Activated naive CD4-positive, alpha-beta T cell (primary cell): ENCODE measurements at regions not wholly inside any gene's neighbourhood (a gene's known extent, or its start where the extent isn't known, plus 50 kb on each side); places are given as distances from the start of the nearest gene placed in this dataset.
"Not testable (repeated sequence)": the region's sequence is repeated elsewhere in the genome, so short reads cannot be mapped to it uniquely, and the experiment has no call there.

Experiments
- DNase-seq, 4 experiments: peaks; one replicate each; lab custom pipeline; 2025; lab: John Stamatoyannopoulos, UW

- no peak for DNase-seq
Measured at GRCh38 chr1:82829527-82829926, 1028.8 kb downstream of the ADGRL2 start.

GRCh38 chr1:82823876-82824275, 1023.1 kb downstream of the ADGRL2 start:
- DNase-seq = no peak

DNA sequence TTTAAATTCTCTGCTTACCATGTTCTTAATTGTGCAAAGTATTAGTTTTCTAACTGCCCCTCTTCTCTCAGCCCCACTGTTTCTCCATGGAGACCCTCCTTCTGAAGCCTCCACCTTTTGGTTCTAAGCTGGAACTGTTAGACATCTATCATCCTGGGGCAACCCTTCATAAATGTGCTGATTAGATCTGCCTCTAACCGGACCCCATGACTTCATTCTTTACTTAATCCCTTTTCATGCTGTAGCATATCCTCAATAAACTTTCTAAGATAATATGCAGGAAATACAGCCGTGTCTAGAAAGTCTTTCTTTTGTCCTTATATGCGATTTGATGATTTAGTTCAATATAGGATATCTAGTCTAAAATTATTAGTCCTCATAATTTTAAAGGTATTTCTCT, 1020.1 kb downstream of the ADGRL2 start:
- no peak for DNase-seq

DNA sequence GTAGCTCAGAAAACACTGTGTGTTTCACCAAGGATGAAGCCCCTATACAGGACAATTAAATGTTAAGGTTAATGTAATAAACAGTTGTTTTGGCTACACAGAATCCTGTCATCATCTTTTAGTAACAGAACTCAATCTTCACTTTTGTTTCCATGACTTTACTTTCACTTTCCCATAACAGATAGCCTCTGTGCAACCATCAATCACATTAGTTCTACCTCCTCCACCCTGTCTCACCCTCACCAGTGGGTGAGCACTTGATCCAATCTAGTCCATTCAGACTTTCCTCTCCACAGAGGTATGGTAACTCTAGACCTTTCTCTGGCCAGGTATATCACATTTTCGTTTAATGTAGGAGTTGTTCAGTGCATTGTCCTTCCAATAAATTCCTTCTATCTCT, 1018.5 kb downstream of the ADGRL2 start:
- DNase-seq = no peak

DNA sequence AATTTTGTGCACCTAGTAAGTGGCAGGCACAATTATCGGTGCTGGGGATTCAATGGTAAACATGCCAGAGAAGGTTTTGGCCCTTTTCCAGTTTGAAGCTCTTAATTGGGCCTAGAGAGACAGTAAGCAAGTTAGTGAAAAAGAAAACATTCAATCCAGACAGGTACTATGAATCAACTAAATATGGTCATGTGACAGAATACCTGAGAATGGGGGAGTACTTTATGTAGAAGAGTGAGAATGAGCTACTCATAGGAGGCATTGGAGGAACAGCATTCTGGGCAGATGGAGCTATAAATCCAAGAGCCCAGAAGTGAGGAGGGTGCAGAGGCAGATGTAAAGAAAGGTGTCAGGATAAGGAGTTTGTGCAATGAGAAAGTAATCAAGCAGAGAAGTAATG, 1017.9 kb downstream of the ADGRL2 start:
- DNase-seq = no peak

DNA sequence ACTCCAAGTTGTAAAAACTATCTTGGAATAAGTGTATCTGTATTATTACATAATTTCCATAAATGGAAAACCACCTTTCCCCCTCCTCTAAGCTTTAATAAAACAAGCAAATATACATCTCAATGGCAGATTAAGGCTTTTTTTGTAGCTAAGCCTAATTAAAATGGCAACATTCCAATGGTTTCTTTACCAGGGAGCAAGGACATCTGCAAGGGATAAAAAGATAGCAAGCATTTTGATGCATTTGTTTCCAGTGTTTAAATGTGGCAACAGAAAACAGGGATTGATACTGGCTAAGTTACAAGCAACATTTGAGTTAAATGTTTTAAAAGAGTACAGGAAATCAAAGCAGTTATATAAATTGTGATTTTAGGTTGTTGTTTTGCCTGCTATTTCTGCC, 1012.7 kb downstream of the ADGRL2 start:
- DNase-seq = no peak

DNA sequence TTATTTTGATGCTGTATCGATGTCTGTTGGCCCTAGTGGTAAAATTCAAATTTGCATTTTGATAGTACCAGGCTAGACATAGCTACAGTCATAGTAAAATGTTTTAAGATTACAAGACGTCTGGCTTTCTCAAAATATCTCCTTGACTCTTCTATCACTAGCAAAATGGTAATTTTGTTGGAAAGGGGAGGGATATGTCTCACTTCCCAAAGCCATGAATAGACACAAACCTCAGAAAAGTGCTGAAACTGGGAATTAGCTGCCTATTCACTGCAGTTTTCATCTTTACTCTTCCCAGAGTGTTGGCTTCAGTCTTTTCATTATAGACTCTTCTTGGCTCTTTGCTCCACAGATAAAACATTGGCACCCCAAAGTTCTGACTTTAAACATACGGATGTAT, 1009.9 kb downstream of the ADGRL2 start:
- no peak for DNase-seq

GRCh38 chr1:82807563-82807962, 1006.8 kb downstream of the ADGRL2 start:
- DNase-seq = no peak

DNA sequence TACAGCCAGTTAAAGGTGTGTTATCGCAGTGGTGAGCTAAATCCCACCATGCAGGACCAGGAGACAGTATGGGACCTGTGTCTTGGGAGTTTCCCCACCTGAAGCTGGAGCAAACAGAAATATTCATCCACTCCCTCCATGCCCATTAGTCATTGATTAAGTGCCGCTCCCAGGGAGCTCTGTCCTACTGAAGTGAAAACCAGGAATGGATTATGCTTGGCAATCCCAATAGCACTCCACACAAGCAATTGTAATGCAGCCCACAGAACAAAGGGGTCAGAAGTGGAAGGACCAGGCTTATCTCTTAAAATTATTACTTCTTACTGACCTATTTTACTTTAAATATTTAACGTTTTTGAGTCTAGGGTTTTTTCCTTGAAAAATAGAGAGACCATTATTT, 1005.4 kb downstream of the ADGRL2 start:
- no peak for DNase-seq

DNA sequence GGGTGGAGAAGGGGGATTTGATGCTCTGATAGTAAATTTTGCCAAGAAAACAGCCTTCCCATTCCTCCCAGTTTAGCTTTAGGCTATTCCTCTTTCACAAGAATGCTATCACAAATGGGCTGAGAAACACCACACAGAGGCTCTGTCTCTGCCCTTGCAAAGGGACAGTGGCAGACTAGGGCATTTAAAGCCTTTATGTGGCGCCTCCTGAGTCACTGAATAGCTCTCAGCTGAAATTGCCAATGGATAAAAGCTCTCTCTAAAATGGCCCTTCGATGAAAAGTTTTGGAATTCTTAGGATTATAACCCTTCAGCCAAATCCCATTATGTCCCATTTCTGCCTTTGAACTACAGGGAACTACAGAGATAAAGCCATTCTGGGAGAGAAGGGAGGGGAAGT, 1000.4 kb downstream of the ADGRL2 start:
- no peak for DNase-seq

- no peak for DNase-seq
Measured at GRCh38 chr1:82800721-82801120, 1000.0 kb downstream of the ADGRL2 start.

DNA sequence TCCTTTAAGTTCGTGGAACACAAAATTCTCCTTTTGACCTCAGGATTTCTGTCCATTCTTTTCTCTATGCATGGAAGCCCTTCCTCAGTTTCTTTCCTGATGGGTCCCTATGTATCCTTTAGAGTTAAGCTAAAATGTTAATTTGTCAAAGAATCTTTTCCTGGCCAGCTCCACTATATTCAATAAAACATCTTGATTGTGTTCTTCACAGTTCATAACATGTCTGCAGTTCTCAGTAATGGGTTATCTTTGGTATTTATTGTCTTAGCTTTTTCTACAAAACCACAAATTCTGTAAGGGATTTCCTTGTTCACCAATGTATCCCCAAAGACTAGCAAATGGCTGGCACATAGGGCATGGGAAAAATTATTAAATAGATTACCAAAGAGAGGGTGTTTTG, 998.5 kb downstream of the ADGRL2 start:
- no peak for DNase-seq

DNA sequence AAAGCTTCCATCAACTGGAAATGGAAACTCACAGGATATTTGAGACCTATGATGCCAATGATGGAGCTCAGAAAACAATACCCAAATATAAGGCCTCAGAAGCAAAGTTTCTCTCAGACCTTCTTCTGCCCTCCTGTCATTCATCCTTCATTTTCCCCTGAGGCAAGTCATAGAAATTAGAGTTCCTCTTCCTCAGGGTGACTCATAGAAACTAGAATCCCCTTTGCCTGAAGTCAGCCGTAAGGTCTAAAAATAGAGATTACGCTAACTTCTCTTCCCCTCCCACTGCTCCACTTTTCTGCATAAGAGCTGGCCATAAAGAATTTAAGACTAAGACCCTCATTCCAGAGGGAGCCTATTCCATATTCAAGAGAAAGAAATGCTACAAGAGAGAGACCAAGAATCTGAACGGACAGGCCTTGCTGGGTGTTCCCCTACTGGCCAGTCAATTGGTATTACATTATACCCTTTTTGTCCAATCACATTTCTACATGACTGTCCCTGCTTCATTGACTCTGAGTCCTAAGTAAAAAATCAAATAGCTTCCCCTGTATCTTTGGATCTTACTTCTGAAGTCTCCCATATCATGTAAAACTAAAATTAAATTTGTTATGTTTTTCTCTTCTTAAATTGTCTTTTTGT, 994.9 kb downstream of the ADGRL2 start:
- no peak for DNase-seq

GRCh38 chr1:82792151-82792550, 991.4 kb downstream of the ADGRL2 start:
- no peak for DNase-seq

DNA sequence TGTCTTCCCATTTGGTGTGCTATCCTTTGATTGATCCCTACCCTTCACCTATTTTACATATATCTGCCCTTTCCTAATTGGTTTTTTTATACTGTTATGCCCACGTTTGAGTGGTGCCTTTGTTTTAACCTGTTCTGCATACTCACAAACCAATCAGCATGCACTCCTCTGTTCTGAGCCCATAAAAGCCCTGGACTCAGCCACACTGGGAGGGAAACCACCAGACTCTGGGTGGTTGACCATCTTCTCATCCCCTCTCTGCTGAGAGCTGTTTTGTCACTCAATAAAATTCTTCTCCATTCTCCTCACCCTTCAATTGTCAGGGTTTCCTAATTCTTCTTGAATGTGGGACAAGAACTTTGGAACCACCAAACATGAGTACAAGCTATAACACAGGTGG, 989.8 kb downstream of the ADGRL2 start:
- no peak for DNase-seq

- no peak for DNase-seq
Measured at GRCh38 chr1:82788660-82789059, 987.9 kb downstream of the ADGRL2 start.

- no peak for DNase-seq
Measured at GRCh38 chr1:82788038-82788437, 987.3 kb downstream of the ADGRL2 start.

DNA sequence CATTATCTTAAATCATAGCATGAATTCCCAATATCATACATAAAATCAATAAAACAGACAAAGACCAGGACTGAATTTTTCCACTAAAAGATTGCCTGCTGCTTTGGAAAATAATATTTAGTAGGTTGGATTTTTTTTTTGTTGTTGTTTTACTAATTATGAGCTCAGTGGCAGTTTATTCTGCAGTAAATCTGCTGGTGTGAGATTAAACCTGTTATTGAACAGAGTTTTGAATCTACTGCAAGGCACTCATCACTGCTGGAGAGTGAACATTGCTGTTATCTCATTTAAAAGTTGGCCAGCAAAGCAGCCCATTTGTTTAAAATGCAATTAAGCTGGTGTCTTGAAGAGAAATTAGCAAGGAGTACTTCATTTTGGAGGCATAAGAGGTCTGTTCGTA, 986.1 kb downstream of the ADGRL2 start:
- DNase-seq = no peak

DNA sequence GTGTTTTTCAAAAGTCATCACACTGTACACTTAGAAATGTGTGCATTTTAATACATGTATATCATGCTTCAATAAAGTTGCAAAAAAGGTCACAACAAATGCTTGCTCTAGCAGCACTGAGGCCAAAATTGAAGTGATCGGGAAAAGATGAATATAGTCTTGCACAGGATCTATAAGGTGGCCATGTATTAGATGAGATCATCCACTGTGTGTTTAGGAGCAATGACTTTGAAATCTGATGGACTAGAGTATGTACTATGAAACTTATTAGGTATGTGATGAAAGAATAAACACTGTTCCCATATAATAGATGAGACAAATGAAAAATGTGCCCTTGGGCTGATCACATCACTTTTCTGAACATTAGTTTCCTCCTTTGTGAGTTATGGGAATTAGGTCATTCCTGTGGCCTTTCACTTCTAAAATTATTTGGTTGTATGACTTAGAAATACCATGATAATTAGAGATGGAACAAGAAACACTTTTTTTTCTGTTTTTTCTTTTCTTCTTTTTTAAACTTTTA, 984.6 kb downstream of the ADGRL2 start:
- no peak for DNase-seq

DNA sequence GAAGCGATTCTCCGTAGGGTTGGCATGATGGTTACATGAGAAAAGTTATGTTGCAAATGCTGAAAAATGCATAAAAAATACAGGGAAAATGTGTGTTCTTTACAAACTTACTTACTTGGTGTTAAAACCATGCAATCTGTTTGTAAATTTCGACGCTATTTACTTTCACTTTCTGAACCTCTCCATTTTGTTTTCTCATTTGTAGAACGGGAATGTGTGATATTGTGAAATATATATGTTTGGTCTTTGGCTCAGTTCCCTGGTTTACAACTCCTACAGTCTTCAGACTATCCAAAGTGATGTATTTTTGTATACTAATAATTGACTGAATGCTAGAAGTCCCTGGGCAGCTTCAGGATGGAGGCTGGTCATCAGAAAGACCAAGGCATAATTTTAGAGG, 982.3 kb downstream of the ADGRL2 start:
- DNase-seq = no peak

DNA sequence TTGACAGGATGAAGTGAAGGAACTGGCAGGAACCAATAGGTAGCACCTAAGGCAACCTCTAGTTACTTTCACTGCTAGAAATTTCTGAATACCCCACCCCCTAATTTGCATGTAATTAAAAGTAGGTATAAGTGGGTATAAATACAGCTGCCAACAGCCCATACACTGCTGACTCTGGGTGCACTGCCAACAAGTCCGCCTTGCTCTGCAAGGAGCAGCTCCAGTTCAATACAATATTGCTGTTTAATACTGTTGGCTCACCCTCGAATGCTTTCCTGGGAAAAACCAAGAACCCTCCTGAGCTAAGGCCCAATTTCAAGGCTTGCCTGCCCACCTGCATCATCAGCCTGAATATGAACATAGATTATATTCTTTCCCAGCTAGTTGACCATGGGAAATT, 981.9 kb downstream of the ADGRL2 start:
- no peak for DNase-seq

- no peak for DNase-seq
Measured at GRCh38 chr1:82778612-82779011, 977.9 kb downstream of the ADGRL2 start.

- no peak for DNase-seq
Measured at GRCh38 chr1:82777240-82777639, 976.5 kb downstream of the ADGRL2 start.

DNA sequence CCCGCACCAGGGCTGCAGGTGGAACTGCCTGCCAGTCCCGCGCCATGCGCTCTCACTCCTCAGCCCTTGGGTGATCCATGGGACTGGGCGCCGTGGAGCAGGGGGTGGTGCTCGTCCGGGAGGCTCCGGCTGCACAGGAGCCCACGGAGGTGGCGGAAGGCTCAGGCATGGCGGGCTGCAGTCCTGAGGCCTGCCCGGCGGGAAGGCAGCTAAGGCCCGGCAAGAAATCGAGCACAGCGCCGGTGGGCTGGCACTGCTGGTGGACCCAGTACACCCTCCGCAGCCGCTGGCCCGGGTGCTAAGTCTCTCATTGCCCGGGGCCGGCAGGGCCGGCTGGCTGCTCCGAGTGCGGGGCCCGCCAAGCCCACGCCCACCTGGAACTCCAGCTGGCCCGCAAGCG, 976.0 kb downstream of the ADGRL2 start:
- not testable (repeated sequence) for DNase-seq
